Hematopoietic multipotent progenitor cell treated with erythropoietin and hydrocortisone succinate and interleukin-3 and kit ligand, for 6 days (in vitro differentiated cells): ENCODE measurements at regions not wholly inside any gene's neighbourhood (a gene's known extent, or its start where the extent isn't known, plus 50 kb on each side); places are given as distances from the start of the nearest gene placed in this dataset.

ENCODE experiments used
- DNase-seq: peaks from one replicate; pipeline ENCODE4 v3.0.0-alpha.2; 2015

- DNase-seq, result no peak
Observed at GRCh38 chr15:25051399-25052154, 96.8 kb downstream of the SNRPN start.

GRCh38 chr15:25052191-25052999 lies 97.6 kb downstream of the SNRPN start:
- DNase-seq, result no peak

GRCh38 chr15:25053000-25053815 lies 98.4 kb downstream of the SNRPN start:
- DNase-seq, result no peak

DNA sequence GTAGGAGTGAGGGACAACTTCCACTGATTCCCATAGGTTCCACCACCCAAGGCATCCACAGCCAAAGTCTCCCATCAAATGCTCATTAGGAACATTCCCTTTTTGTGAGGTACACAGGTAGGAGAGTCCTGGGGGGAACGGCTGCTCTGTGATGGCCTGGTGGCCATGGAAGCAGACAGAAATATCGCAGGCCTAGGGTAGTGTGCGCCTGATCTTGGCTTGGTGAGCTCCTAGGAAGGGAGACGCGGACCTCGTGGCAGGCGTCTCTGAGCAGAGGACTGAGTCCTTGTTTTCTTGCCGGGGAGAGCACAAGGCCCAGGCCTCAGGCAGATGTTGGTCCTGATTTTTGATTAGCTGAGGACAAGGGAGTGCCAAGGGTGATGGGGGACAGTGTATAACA lies 99.5 kb downstream of the SNRPN start:
- no peak for DNase-seq

GRCh38 chr15:25054943-25055342 lies 100.2 kb downstream of the SNRPN start:
- DNase-seq, result no peak

- DNase-seq, result no peak
Observed at GRCh38 chr15:25055356-25056068, 100.7 kb downstream of the SNRPN start.

DNA sequence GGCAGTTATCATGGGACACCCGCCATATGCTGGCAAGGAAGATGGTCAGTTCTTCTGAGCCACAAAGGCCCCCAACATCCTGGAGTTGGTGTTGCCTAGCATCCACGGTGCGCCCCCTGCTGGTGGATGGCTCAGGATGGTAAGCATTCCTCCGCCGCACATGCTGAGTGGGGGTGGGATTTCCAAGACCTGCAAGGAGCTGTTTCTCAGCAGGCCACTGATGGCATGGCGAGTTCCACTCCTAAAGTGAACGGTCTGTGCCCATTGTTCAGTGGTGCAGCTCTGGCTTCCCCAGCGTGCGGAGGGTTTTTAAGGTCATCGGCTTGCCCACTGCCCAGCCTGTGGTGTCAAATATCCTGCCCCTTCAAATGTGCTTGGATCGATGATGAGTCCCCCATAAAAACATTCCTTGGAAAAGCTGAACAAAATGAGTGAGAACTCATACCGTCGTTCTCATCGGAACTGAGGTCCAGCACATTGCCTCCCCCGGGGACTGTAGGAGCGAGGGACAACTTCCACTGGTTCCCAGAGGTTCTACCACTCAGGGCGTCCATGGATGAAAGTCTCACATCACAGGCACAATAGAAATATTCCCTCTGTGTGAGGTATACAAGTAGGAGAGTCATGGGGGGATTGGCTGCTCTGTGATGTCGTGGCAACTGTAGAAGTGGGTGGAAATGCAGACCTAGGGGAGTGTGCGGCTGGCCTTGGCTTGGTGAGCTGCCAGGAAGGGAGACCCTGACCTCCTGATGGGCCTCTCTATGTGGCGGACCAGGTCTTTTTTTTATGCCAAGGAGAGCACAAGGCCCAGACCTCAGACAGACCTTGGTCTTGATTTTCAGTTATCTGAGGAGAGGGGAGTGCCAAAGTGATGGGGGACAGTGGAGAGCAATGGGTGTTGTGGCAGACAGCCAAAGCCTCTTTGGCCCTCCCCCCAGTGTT lies 102.0 kb downstream of the SNRPN start:
- DNase-seq, result no peak

DNA sequence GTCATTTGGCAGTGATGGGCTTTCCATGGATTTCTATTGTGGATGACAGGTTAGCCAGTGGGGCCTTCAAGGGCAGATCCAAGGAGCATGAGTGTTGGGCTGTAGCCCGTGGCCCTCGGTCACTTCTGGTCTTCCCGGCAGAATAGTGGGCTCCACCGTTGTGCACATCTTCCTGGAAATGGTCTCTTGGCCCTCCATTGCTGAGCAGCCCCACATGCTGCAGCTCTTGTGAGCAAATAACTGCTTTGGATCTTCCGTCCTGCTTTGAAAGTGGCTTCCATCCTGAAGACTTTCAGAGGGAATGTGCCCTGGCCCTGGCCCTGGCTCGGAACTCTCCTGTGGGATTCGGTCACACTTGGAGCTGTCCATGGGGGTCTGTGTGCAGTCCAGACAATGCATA lies 102.8 kb downstream of the SNRPN start:
- no peak for DNase-seq

GRCh38 chr15:25058080-25058785 lies 103.4 kb downstream of the SNRPN start:
- no peak for DNase-seq

- DNase-seq, result no peak
Observed at GRCh38 chr15:25059698-25060471, 105.1 kb downstream of the SNRPN start.

- no peak for DNase-seq
Observed at GRCh38 chr15:25060472-25060803, 105.7 kb downstream of the SNRPN start.

- DNase-seq, result no peak
Observed at GRCh38 chr15:25060996-25061620, 106.3 kb downstream of the SNRPN start.

DNA sequence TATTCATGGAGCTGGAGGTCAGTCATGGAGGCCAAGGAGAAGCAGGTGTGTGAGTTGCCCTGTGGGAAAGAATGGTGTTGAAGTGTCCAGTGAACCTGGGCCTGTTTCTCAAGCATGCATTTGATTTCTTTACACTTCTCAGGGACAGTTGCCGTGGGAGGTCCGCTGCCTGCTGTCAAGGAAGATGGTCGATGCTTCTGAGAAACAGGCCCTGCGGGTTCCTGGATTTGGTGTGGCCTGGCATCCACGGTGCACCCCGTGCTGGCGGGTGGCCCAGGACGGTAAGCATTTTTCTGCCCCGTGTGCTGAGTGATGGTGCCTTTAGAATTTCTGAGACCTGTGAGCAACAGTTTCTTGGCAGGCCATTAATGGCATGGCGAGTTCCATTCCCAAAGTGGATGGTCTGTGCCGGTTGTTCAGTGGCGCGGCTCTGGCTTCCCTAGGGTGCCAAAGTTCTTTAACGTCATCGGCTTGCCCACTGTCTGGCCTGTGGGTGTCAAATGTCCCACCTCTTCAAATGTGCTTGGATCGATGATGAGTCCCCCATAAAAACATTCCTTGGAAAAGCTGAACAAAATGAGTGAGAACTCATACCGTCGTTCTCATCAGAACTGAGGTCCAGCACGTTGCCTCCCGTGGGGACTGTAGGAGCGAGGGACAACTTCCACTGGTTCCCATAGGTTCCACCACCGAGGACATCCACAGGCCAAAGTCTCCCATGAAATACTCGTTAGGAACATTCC lies 107.2 kb downstream of the SNRPN start:
- DNase-seq, result no peak

DNA sequence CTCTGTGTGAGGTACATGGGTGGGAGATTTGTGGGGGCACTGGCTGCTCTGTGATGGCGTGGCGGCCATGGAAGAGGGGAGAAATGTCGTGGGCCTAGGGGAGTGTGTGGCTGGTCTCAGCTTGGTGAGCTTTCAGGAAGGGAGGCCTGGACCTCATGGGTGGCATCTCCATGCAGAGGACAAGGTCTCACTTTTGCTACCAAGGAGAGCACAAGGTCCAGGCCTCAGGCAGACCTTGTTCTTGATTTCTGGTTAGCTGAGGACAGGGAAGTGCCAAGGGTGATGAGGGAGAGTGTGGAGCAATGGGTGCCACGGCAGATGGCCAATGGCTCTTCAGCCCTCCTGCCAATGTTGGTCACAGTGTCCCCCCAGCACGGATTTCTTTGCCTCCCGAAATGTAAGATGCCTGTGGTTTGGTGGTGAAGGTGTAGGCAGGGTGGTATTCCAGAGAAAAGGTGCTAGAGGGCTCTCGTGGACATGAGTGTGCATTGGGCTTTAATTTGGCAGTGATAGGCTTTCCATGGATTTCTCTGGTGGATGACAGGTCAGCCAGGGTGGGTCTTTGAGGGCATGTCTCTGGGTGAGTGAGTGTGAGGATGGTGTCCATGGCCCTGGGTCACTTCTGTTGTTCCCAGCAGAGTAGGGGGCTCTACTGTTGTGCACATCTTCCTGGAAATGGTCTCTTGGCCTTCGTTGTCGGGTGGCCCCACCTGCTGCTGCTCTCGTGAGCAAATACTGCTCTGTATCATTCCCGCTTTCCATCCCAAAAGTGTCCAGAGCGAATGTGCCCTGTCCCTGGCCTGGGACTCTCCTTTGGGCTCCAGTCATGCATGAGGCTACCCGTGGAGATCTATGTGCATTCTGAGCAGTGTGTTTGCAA lies 108.0 kb downstream of the SNRPN start:
- no peak for DNase-seq

DNA sequence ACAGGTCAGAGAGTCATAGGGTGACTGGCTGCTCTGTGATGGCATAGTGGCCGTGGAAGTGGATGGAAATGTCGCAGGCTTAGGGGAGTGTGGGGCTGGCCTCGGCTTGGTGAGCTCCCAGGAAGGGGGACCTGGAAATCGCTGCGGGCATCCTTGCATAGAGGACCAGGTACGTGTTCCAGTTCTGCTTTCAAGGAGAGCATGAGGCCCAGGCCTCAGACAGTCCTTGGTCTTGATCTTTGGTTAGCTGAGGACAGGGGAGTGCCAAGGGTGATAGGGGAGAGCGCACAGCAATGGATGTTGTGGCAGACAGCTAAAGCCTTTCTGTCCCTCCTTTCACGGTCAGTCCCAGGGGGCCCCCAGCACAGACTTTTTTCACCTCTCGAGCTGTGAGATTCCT lies 110.5 kb downstream of the SNRPN start:
- no peak for DNase-seq

DNA sequence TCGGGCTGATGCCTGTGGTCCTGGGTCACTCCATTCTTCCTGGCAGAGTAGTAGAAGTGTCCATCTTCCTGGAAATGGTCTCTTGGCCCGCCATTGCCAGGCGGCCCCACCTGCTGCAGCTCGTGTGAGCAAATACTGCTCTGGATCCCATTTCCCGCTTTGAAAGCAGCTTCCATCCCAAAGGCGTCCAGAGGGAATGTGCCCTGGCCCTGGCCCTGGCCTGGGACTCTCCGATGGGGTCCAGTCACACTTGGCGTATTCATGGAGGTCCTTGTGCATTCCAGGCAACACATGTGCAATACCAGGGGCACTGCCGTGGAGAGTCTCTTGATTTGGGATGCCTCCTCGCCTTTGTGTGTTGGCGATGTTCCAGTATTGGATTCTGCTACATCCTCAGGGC lies 111.1 kb downstream of the SNRPN start:
- DNase-seq, result no peak

- DNase-seq, result no peak
Observed at GRCh38 chr15:25066708-25067107, 111.9 kb downstream of the SNRPN start.

GRCh38 chr15:25067725-25068309 lies 113.0 kb downstream of the SNRPN start:
- no peak for DNase-seq
